WTC11 (cell line): ENCODE measurements at regions not wholly inside any gene's neighbourhood (a gene's known extent, or its start where the extent isn't known, plus 50 kb on each side); places are given as distances from the start of the nearest gene placed in this dataset.

Source experiments
- ATAC-seq: fragments of 200-7000 bp; cut with Tn5 transposase; 2 replicates; pipeline ENCODE4 v1.10.0; 2021; ENCODE audit warnings: mild to moderate bottlenecking, moderate library complexity
- CTCF ChIA-PET: fragments of 300-600 bp; sonication (Branson Sonifier 250); formaldehyde crosslinking; loops from one replicate; lab custom pipeline; 2021; ENCODE audit warnings: antibody characterized with exemption; lab: Charles Lee
- POLR2A ChIA-PET: fragments of 350-600 bp; sonication (Branson Sonifier 250); formaldehyde crosslinking; loops from one replicate; lab custom pipeline; 2021; ENCODE audit warnings: antibody characterized with exemption; lab: Charles Lee
- DNase-seq: peaks from one replicate; pipeline ENCODE4 v3.0.0; 2021; ENCODE audit warnings: low spot score
- H3K27ac Mint-ChIP-seq: 2 replicates; pipeline ENCODE4 v1.8.0; 2021; ENCODE audit warnings: mixed read lengths
- H3K27me3 Mint-ChIP-seq: 2 replicates; pipeline ENCODE4 v1.8.0; 2021; ENCODE audit warnings: low read depth, mild to moderate bottlenecking, moderate library complexity, mixed read lengths
- H3K36me3 Mint-ChIP-seq: 2 replicates; pipeline ENCODE4 v1.8.0; 2021; ENCODE audit warnings: mixed read lengths
- H3K4me1 Mint-ChIP-seq: 2 replicates; pipeline ENCODE4 v1.8.0; 2022; ENCODE audit warnings: mixed read lengths
- H3K4me3 Mint-ChIP-seq: 2 replicates; pipeline ENCODE4 v1.8.0; 2021; ENCODE audit warnings: mild to moderate bottlenecking, moderate library complexity, mixed read lengths
- H3K9me3 Mint-ChIP-seq: 2 replicates; pipeline ENCODE4 v1.8.0; 2021; ENCODE audit warnings: mixed read lengths
- AR ChIP-seq: fragments of 250-450 bp; sonication (Bioruptor Pico); IDR thresholded peaks from 2 replicates; pipeline ENCODE4 v1.9.0; 2021; ENCODE audit warnings: mild to moderate bottlenecking
- CDX4 ChIP-seq: fragments of 250-450 bp; sonication (Bioruptor Pico); IDR thresholded peaks from 2 replicates; pipeline ENCODE4 v1.9.0; 2021; ENCODE audit warnings: moderate library complexity, mild to moderate bottlenecking, inconsistent platforms, borderline replicate concordance
- CREM ChIP-seq: sonication (generic); formaldehyde crosslinking; IDR thresholded peaks from 2 replicates; pipeline ENCODE4 v1.8.1; 2022; ENCODE audit warnings: mild to moderate bottlenecking, missing genetic modification reagents, moderate library complexity
- E2F5 ChIP-seq: sonication (generic); formaldehyde crosslinking; IDR thresholded peaks from 2 replicates; pipeline ENCODE4 v1.8.1; 2022; ENCODE audit warnings: mild to moderate bottlenecking, moderate library complexity, missing genetic modification reagents
- ELF4 ChIP-seq: sonication (generic); formaldehyde crosslinking; IDR thresholded peaks from 2 replicates; pipeline ENCODE4 v1.8.1; 2022; ENCODE audit warnings: low read depth, mild to moderate bottlenecking, moderate library complexity, missing genetic modification reagents
- EMX1 ChIP-seq: fragments of 250-450 bp; sonication (Bioruptor Pico); IDR thresholded peaks from 2 replicates; pipeline ENCODE4 v1.8.0; 2021; ENCODE audit warnings: mild to moderate bottlenecking
- FOXP4 ChIP-seq: sonication (generic); formaldehyde crosslinking; IDR thresholded peaks from 2 replicates; pipeline ENCODE4 v1.8.0; 2022; ENCODE audit warnings: mild to moderate bottlenecking, missing genetic modification reagents
- MAX ChIP-seq: sonication (generic); formaldehyde crosslinking; IDR thresholded peaks from 2 replicates; pipeline ENCODE4 v1.8.0; 2022; ENCODE audit warnings: mild to moderate bottlenecking, missing genetic modification reagents
- NFYB ChIP-seq: sonication (generic); formaldehyde crosslinking; conservative IDR thresholded peaks from 2 replicates; pipeline ENCODE4 v1.8.0; 2022; ENCODE audit warnings: low read depth, missing genetic modification reagents
- NR1H2 ChIP-seq: sonication (generic); formaldehyde crosslinking; IDR thresholded peaks from 2 replicates; pipeline ENCODE4 v1.9.0; 2021; ENCODE audit warnings: mild to moderate bottlenecking, moderate library complexity, missing genetic modification reagents
- NR3C1 ChIP-seq: sonication (generic); formaldehyde crosslinking; conservative IDR thresholded peaks from 2 replicates; pipeline ENCODE4 v1.8.1; 2023; ENCODE audit warnings: low read depth, mild to moderate bottlenecking, missing genetic modification reagents
- STAT6 ChIP-seq: sonication (generic); formaldehyde crosslinking; conservative IDR thresholded peaks from 2 replicates; pipeline ENCODE4 v1.8.1; 2023; ENCODE audit warnings: mild to moderate bottlenecking, low read depth, missing genetic modification reagents, moderate library complexity
- TCF7 ChIP-seq: sonication (generic); formaldehyde crosslinking; IDR thresholded peaks from 2 replicates; pipeline ENCODE4 v1.8.0; 2022; ENCODE audit warnings: mild to moderate bottlenecking, low read depth, missing genetic modification reagents, moderate library complexity
- TP53 ChIP-seq: sonication (generic); formaldehyde crosslinking; IDR thresholded peaks from 2 replicates; pipeline ENCODE4 v1.8.1; 2023; ENCODE audit warnings: mild to moderate bottlenecking, missing genetic modification reagents
- ZBTB43 ChIP-seq: sonication (generic); formaldehyde crosslinking; IDR thresholded peaks from 2 replicates; pipeline ENCODE4 v1.8.1; 2023; ENCODE audit warnings: mild to moderate bottlenecking, missing genetic modification reagents
- ZNF138 ChIP-seq: sonication (generic); formaldehyde crosslinking; conservative IDR thresholded peaks from 2 replicates; pipeline ENCODE4 v1.8.1; 2022; ENCODE audit warnings: mild to moderate bottlenecking, moderate library complexity, missing genetic modification reagents
- ZNF232 ChIP-seq: sonication (generic); formaldehyde crosslinking; IDR thresholded peaks from 2 replicates; pipeline ENCODE4 v1.8.0; 2022; ENCODE audit warnings: mild to moderate bottlenecking, missing genetic modification reagents

- no peak for TF ChIP-seq AR
- TF ChIP-seq ZBTB43 (CRISPR knock-in tag) = no peak
- no peak for TF ChIP-seq TP53 (CRISPR knock-in tag)
- TF ChIP-seq CDX4 = no peak
- no peak for TF ChIP-seq NR3C1
- no peak for TF ChIP-seq MAX (CRISPR knock-in tag)
- no peak for TF ChIP-seq STAT6 (CRISPR knock-in tag)
- no peak for TF ChIP-seq E2F5 (CRISPR knock-in tag)
- TF ChIP-seq, all 79 proteins: peak for 0
Measured at GRCh38 chr18:29226213-29226612, 1049.3 kb upstream of the CDH2 start (continued).

GRCh38 chr18:29225351-29225750 lies 1048.4 kb upstream of the CDH2 start:
- POLR2A ChIA-PET = interaction anchor here (0.6 kb wide), 1 partner anchor 156 kb away, joined by 3 read pairs; no protein-coding TSS in a partner anchor
- no peaks in the 10 kb centered on the region for H3K27me3 Mint-ChIP-seq
- peaks cover 19% of the 10 kb centered on the region for H3K4me1 Mint-ChIP-seq
- CTCF ChIA-PET = no interaction called here
- ATAC-seq = no peak
- DNase-seq = no peak
- H3K27ac Mint-ChIP-seq = no peak overlapping the region
- H3K36me3 Mint-ChIP-seq = peaks cover 11% of the 10 kb centered on the region; the same call in 1 of the 2 replicates
- H3K9me3 Mint-ChIP-seq = peaks cover 26% of the 10 kb centered on the region
- no peak overlapping the region for H3K4me3 Mint-ChIP-seq
- TF ChIP-seq CREM (CRISPR knock-in tag) = no peak
- TF ChIP-seq ZNF138 (CRISPR knock-in tag) = no peak
- TF ChIP-seq ELF4 (CRISPR knock-in tag) = no peak
- no peak for TF ChIP-seq EMX1 (CRISPR knock-in tag)
- no peak for TF ChIP-seq ZNF232
- no peak for TF ChIP-seq NFYB
- TF ChIP-seq FOXP4 (CRISPR knock-in tag) = no peak
- no peak for TF ChIP-seq TCF7 (CRISPR knock-in tag)
- TF ChIP-seq NR1H2 (CRISPR knock-in tag) = no peak
